ENCODE measurements at regions not wholly inside any gene's neighbourhood (a gene's known extent, or its start where the extent isn't known, plus 50 kb on each side); places are given as distances from the start of the nearest gene placed in this dataset.

DNA sequence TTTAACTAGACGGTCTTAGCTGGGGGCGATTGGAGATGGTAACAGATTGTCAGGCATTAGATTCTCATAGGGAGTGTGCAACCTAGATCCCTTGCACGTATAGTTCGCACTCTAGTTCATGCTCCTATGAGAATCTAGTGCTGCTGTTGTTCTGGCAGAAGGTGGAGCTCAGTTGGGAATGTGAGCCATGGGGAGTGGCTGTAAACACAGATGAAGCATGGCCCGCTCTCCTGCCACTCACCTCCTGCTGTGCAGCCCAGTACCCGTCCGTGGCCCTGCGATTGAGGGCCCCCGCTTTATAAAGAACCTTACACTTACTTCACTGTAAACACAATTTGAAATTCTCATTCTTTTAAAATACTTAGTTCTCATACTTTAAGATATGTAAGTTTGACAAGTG, 339.4 kb downstream of the CDH26 start:
- no peaks in the 10 kb centered on the region for H3K27me3 Mint-ChIP-seq
- H3K4me3 Mint-ChIP-seq: no peak overlapping the region
- no peak for DNase-seq
- no peaks in the 10 kb centered on the region for H3K36me3 Mint-ChIP-seq
- peaks cover 3% of the 10 kb centered on the region for H3K4me1 Mint-ChIP-seq
- no peak overlapping the region for H3K27ac Mint-ChIP-seq
- H3K9me3 Mint-ChIP-seq: peaks cover under 1% of the 10 kb centered on the region

DNA sequence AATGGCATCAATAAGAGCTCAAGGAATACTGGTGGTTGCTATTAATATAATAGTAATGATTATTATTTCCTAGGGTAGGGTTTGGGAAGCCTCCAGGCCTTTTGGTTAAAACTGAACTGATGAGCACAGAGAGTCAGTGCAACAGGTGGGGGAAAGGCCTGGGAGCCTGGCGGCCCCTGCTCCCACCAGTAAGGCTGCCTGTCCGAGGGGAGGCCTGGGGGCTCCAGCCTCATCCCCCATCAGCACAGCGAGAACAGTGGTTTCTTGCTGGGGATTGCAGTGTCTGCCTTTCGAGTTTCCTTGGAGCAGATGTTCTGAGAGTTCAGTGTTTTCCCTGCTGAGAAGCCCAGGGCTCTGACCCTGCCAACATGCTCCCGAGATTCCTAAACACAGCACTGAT, 340.4 kb downstream of the CDH26 start:
- H3K9me3 Mint-ChIP-seq: no peaks in the 10 kb centered on the region
- H3K27ac Mint-ChIP-seq: no peak overlapping the region
- no peak overlapping the region for H3K4me3 Mint-ChIP-seq
- no peak for DNase-seq
- H3K36me3 Mint-ChIP-seq: no peaks in the 10 kb centered on the region
- H3K4me1 Mint-ChIP-seq: peaks cover 3% of the 10 kb centered on the region
- no peaks in the 10 kb centered on the region for H3K27me3 Mint-ChIP-seq

DNA sequence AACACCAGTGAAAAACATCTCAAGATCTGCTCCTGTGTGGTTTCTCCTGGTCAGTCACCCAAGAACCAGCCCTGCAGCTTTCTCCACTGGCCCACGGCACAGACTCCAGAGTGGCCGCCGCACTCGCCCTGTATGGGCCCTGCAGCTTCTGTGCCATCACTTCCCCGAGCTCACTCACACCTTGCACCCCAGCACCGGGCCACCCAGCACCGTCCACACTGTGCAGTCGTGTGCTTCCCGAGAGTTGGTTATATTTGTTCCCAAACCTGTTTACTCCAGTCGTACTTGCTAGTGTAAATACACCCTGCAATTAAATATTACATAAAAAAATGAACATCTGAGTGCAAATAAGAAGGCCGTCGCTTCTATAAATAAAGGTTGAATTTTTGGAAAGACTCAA, 341.7 kb downstream of the CDH26 start:
- Mint-ChIP-seq H3K27ac (no peak overlapping the region), H3K4me3 (no peak overlapping the region), H3K9me3 (no peaks in the 10 kb centered on the region), H3K4me1 (no peaks in the 10 kb centered on the region), H3K27me3 (no peaks in the 10 kb centered on the region), H3K36me3 (no peaks in the 10 kb centered on the region)
- no peak for DNase-seq

DNA sequence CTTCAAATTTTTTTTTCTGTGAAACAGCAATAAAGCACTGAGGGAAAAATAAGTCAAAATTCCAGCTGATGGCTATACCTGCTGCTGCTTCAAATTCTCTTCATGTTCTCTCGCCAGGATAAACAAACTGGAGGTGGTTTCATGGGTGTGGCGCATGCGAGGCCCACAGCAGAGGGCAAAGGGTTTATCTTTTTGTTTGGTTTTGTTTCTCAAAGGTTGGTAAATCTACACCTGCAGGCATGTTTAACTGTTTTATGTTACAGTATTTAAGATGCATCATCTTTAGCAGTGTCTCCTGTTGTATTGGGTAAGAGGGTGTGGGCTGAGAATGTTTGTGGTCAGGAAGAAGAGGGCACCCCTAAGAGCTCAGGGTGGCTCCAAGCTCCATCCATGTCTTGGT, 342.2 kb downstream of the CDH26 start:
- no peak for DNase-seq
- Mint-ChIP-seq H3K36me3 (no peaks in the 10 kb centered on the region), H3K27me3 (no peaks in the 10 kb centered on the region), H3K4me1 (no peaks in the 10 kb centered on the region), H3K4me3 (no peak overlapping the region), H3K27ac (no peak overlapping the region), H3K9me3 (no peaks in the 10 kb centered on the region)

DNA sequence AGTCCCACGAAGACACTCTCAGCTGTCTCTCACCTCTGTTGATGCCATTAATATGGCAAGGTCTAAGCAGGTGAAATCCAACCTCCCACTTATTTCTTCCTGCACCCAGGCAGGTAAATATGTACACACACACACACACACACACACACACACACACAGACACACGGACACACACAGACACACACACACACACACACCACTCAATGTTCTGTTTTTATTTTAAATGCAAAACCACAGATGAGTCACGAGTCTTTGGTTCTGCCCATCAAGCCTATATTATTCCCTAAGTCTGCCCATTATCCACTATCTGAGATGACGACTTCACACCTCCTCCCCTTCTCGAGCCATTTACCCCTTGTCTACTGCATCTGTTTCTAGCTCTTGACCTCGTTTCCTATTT, 344.7 kb downstream of the CDH26 start:
- H3K27ac Mint-ChIP-seq: no peak overlapping the region
- no peak overlapping the region for H3K4me3 Mint-ChIP-seq
- H3K27me3 Mint-ChIP-seq: no peaks in the 10 kb centered on the region
- DNase-seq: no peak
- H3K9me3 Mint-ChIP-seq: no peaks in the 10 kb centered on the region
- H3K36me3 Mint-ChIP-seq: no peaks in the 10 kb centered on the region
- H3K4me1 Mint-ChIP-seq: no peaks in the 10 kb centered on the region

DNA sequence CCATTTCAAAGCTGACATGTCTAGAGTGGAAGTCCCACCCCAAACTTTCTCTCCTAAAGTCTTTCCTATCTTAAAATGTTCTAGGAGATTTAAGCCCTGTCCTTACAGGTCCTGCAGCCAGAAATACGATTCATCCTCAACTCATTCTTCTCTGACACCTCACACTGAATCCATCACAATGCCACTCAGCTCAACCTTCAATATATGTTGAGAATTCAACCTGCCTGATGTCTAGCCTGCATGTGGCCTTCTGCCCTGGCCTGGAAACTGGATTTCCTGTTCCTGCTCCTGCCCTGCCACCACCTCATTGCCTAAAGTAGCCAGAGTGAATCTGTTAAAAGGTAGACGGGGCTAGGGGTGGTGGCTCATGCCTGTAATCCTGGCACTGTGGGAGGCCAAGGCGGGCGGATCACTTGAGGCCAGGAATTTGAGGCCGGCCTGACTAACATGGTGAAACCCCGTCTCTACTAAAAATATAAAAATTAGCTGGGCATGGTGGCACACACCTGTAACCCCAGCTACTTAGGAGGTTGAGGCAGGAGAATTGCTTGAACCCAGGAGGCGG, 345.9 kb downstream of the CDH26 start:
- H3K27ac Mint-ChIP-seq: no peak overlapping the region
- H3K36me3 Mint-ChIP-seq: no peaks in the 10 kb centered on the region
- DNase-seq: no peak
- no peaks in the 10 kb centered on the region for H3K9me3 Mint-ChIP-seq
- no peaks in the 10 kb centered on the region for H3K27me3 Mint-ChIP-seq
- no peaks in the 10 kb centered on the region for H3K4me1 Mint-ChIP-seq
- no peak overlapping the region for H3K4me3 Mint-ChIP-seq

DNA sequence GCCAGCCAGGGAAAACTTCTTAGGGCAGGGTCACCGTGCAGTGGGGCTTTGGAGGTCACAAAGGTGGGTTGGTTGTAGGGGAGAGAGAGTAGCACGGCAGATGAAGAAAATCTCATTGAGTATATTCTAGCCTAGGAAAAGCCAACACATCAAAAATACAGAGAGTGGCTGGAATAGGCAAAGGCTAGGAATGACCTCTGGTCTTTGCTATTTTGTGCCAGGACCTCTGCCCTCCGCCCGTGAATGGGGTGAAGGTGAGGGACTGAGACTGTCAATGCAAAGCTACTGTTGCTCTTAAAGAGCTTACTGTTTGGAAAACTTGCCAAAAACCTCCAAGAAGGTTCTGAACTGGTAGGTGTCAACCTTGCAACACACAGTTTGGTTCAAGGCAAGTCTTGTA, 346.7 kb downstream of the CDH26 start:
- Mint-ChIP-seq H3K27ac (no peak overlapping the region), H3K4me1 (no peaks in the 10 kb centered on the region), H3K27me3 (no peaks in the 10 kb centered on the region), H3K4me3 (no peak overlapping the region), H3K9me3 (no peaks in the 10 kb centered on the region), H3K36me3 (no peaks in the 10 kb centered on the region)
- DNase-seq: no peak

DNA sequence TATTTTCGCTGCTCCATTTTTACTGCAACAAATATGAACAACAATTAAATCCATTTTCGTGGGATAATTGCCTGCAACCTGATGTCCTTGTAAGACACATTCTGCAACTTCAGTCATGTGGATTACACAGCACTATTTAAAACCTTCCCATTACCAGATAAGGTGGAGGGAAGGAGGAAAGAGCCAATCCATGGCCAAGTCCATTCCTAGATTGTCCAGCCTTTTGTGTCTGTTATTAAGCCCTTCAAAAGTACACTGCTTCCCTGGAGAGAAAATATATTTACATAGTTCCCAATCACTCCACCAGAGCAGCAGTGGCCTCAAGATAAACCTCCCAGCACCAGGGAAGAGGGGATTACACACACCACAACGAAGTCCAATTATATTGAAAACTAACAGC, 347.9 kb downstream of the CDH26 start:
- no peak for DNase-seq
- no peak overlapping the region for H3K4me3 Mint-ChIP-seq
- no peaks in the 10 kb centered on the region for H3K9me3 Mint-ChIP-seq

DNA sequence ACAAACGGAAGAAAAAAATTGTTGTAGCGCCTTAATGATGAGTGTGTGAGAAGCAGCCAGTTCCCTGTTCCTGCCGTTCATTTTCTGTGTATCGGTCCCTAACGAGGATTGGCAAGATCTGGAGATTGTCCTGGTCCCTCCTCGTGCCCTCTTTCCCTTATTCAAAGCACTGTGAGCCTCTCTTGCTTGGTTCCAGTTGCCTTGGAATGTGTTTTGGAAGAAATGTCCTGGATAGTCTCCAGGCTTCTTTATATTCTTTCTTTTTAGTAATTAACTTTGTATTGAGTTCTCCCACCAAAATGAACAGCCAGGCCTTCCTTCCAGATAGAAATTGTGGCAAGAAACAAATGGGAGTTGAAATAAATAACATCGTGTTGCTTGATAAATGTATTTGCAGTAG, 348.3 kb downstream of the CDH26 start:
- H3K4me3 Mint-ChIP-seq: no peak overlapping the region
- no peaks in the 10 kb centered on the region for H3K36me3 Mint-ChIP-seq
- no peaks in the 10 kb centered on the region for H3K4me1 Mint-ChIP-seq
- H3K27ac Mint-ChIP-seq: no peak overlapping the region
- no peaks in the 10 kb centered on the region for H3K27me3 Mint-ChIP-seq
- H3K9me3 Mint-ChIP-seq: no peaks in the 10 kb centered on the region
- DNase-seq: no peak

More for the DNA sequence above, 347.9 kb downstream of the CDH26 start:
- Mint-ChIP-seq H3K27me3 (no peaks in the 10 kb centered on the region), H3K36me3 (no peaks in the 10 kb centered on the region), H3K4me1 (no peaks in the 10 kb centered on the region), H3K27ac (no peak overlapping the region)

DNA sequence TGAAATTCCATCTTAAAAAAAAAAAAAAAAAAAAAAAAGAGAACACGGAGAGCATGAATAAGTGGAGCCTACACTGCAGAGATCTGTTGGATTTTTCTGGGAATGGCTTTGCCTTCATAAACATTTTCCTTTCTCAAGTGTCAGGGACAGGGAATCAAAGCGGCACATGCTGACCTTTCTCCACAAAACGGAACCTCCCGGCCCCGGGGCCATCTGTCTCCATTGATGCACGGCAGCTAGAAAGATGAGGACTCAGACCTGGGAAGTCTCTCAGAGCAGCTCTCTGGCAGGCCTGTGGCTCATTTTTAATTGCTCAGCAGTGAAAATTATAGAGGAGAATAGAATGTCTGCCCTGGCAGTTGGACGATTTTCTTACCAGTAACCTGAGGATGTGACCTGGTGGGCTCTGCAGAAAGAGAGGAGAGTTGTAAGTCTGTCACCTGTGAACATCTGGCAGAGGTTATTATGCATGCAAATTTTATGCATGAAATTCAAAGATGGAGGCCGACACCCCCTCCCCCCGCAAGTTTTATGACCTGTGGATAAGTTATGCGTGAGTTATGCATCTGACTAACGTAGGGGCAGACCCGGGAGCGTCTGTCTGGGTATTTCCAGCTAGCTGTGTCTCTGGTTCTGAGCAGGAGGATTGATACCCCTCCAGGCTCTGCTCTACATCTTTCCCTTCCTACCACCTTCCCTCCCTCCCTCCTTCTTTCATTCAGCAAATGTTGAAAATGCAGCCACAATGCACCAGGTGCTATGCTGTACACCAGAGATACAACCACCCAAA, 352.5 kb downstream of the CDH26 start:
- Mint-ChIP-seq H3K27me3 (no peaks in the 10 kb centered on the region), H3K9me3 (no peaks in the 10 kb centered on the region), H3K27ac (no peak overlapping the region), H3K4me3 (no peak overlapping the region), H3K36me3 (no peaks in the 10 kb centered on the region), H3K4me1 (no peaks in the 10 kb centered on the region)
- no peak for DNase-seq

DNA sequence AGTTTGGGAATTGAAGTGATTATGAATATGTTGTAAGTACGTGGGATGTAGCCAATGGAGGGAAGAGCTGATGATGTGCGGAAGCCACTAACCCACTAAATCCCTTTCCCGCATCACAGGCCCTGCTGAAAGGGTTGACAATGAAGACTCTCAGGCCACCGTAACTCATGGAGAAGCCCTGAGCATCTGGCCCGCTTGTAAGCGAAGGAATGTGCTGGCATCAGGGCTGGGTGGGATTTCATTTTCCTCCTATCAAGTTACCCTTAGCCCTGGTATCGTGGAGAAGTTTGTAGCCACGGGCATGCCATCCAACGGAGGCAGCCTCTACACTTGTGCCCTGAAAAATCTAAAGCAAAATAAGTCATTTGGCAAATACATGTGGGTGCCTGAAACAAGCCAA, 355.0 kb downstream of the CDH26 start:
- no peak overlapping the region for H3K27ac Mint-ChIP-seq
- H3K27me3 Mint-ChIP-seq: no peaks in the 10 kb centered on the region
- H3K4me1 Mint-ChIP-seq: no peaks in the 10 kb centered on the region
- no peak overlapping the region for H3K4me3 Mint-ChIP-seq
- H3K36me3 Mint-ChIP-seq: no peaks in the 10 kb centered on the region
- no peaks in the 10 kb centered on the region for H3K9me3 Mint-ChIP-seq
- no peak for DNase-seq

DNA sequence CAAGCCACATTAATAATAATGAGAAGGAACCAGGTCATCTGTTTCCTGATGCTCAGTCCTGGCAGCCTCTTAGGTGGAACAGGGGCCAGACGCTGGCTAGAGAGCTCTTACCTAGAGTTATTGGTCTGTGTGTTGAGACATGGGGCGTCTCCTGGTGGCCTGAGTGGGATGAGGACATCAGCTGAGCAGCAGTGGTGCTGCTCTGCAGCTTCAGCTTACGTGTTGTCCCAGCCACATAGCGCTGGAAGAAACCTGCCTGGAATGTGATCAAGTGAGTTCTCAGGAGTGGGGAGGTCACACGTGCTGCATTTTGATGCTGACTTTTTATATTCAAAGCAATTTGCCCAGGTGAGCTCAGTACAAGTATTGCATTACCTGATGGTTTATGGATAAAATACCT, 355.4 kb downstream of the CDH26 start:
- Mint-ChIP-seq H3K4me1 (no peaks in the 10 kb centered on the region), H3K9me3 (no peaks in the 10 kb centered on the region), H3K27me3 (no peaks in the 10 kb centered on the region), H3K4me3 (no peak overlapping the region), H3K36me3 (no peaks in the 10 kb centered on the region), H3K27ac (no peak overlapping the region)
- DNase-seq: no peak

DNA sequence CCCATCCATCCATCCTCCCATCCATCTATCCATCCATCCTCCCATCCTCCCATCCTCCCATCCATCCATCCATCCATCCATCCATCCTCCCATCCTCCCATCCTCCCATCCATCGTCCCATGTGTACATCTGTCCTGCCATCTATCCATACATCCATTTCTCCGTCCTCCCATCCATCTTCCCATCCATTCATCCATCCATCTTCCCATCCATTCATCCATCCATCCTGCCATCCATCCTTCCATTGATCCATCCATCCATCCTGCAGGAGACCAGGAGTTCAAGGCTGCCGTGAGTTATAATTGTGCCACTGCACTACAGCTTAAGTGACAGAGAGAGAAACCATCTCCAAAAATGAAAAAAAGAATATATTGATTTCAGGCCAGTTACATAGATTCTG, 356.5 kb downstream of the CDH26 start:
- no peaks in the 10 kb centered on the region for H3K27me3 Mint-ChIP-seq
- H3K36me3 Mint-ChIP-seq: no peaks in the 10 kb centered on the region
- H3K9me3 Mint-ChIP-seq: no peaks in the 10 kb centered on the region
- no peak overlapping the region for H3K27ac Mint-ChIP-seq
- no peak for DNase-seq
- no peak overlapping the region for H3K4me3 Mint-ChIP-seq
- no peaks in the 10 kb centered on the region for H3K4me1 Mint-ChIP-seq

DNA sequence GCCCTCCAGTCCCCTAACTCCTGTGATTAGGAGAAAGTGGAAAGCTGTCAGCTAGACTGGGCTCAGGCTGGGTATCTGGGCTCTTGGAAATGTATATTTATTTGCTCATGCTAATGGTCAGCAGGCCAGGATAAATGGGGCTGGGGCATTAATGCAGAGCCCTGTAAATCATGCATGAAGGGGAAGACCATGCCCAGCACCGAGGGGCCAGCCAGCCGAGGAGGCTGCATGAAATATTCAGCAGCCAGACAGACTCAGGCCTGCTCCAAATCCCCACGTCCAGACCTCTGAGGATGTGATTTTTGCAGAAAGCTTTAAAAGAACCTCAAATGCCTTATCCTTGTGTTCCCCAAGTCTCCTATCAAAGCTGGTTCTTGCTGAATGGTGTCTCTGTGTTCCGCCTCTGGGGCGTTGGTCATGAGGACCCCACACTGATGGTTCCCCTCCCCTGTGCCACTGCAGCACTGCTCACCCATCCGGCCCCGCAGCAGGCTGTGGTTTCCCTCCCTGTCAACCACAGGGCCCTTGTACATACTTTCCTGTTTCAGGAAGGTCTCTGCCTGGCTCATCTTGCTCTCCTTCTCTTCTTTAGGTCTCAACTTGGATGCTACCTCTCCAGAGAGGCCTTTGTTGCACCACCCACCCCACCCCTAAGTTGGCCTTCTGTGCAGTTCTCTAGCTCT, 358.4 kb downstream of the CDH26 start:
- H3K27me3 Mint-ChIP-seq: no peaks in the 10 kb centered on the region
- no peak overlapping the region for H3K4me3 Mint-ChIP-seq
- H3K9me3 Mint-ChIP-seq: no peaks in the 10 kb centered on the region

DNA sequence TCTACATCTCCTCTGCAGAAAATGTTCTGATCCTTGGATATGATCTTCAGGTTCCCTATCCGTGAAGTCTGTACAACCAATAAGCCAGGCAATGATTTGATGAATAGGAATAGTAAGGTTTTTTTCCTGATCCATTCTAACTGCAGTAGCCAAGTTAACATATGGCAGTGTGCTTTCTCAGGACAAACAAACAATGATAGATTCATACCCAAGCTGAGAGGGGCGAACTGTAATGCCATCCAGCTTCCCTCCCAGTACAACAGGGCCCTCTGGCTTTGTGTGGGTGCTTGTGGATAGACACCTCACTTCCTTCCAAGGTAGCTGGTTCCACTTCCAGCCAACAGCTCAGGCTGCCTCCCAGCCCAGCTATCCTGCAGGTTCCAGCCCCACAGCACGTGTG, 359.2 kb downstream of the CDH26 start:
- no peak overlapping the region for H3K4me3 Mint-ChIP-seq

More for the DNA sequence above, 358.4 kb downstream of the CDH26 start:
- no peaks in the 10 kb centered on the region for H3K4me1 Mint-ChIP-seq
- H3K36me3 Mint-ChIP-seq: no peaks in the 10 kb centered on the region
- no peak for DNase-seq
- no peak overlapping the region for H3K27ac Mint-ChIP-seq

DNA sequence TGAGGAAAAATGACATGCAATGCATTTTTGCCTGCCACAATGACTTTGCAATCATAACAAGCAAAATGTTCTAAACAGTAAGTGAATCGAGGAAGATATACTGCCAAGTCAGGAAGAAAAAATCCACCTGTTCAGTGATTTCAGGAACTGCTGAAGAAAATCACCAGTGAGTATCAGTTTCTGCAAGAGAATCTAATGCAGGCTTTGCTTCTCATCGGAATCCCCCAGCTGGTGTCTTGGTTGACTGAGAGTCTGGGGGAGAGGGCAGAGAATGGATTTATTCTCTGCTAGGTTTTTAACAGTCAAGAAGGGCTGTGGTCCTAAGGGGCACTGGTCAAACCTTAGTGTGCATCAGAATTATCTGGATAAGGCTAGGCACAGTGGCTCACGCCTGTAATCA, 363.4 kb downstream of the CDH26 start:
- H3K27me3 Mint-ChIP-seq: no peaks in the 10 kb centered on the region
- no peaks in the 10 kb centered on the region for H3K4me1 Mint-ChIP-seq
- no peak overlapping the region for H3K27ac Mint-ChIP-seq
- no peak overlapping the region for H3K4me3 Mint-ChIP-seq
- no peaks in the 10 kb centered on the region for H3K36me3 Mint-ChIP-seq
- no peaks in the 10 kb centered on the region for H3K9me3 Mint-ChIP-seq
- DNase-seq: no peak

More for the DNA sequence above, 359.2 kb downstream of the CDH26 start:
- DNase-seq: no peak
- no peaks in the 10 kb centered on the region for H3K27me3 Mint-ChIP-seq
- no peaks in the 10 kb centered on the region for H3K4me1 Mint-ChIP-seq
- no peaks in the 10 kb centered on the region for H3K9me3 Mint-ChIP-seq
- H3K27ac Mint-ChIP-seq: no peak overlapping the region
- H3K36me3 Mint-ChIP-seq: no peaks in the 10 kb centered on the region

All from activated naive CD8-positive, alpha-beta T cell treated with anti-CD3 and anti-CD28 coated beads for 36 hours (primary cell).